Naive thymus-derived CD4-positive, alpha-beta T cell (primary cell): ENCODE measurements at regions not wholly inside any gene's neighbourhood (a gene's known extent, or its start where the extent isn't known, plus 50 kb on each side); places are given as distances from the start of the nearest gene placed in this dataset.
A peak's percentile ranks its signal among the peaks of the same experiment; 100 is the strongest.

Experiments
- ATAC-seq: fragments of 150-1000 bp; cut with Tn5 transposase; 2 replicates; pipeline ENCODE4 v1.10.0; 2021; ENCODE audit warnings: mild to moderate bottlenecking, moderate library complexity
- CTCF ChIA-PET: fragments of 350-600 bp; sonication (Branson Sonifier 250); formaldehyde crosslinking; loops from one replicate; lab custom pipeline; 2021; ENCODE audit warnings: antibody characterized with exemption; lab: Charles Lee
- POLR2A ChIA-PET: fragments of 350-600 bp; sonication (Branson Sonifier 250); formaldehyde crosslinking; loops from one replicate; lab custom pipeline; 2021; ENCODE audit warnings: antibody characterized with exemption, inconsistent platforms; lab: Charles Lee
- DNase-seq, 9 donors: peaks; one replicate each; pipeline versions ENCODE4 v3.0.0 to v3.0.0-alpha.2; 2020 to 2022; ENCODE audit warnings: mixed read lengths in 1 of 9
- H3K27ac ChIP-seq: one replicate; pipeline ENCODE4 v1.7.0; 2013; ENCODE audit warnings: mild to moderate bottlenecking, low read depth, low read length, moderate library complexity
- H3K27me3 ChIP-seq, 2 donors: one replicate each; pipeline ENCODE4 v1.7.0; 2013; ENCODE audit warnings: low read length in 2 of 2, mild to moderate bottlenecking in 2 of 2, moderate library complexity in 2 of 2; ENCODE audit not compliant: control insufficient read depth in 2 of 2, insufficient read depth in 2 of 2
- H3K36me3 ChIP-seq, 3 experiments: 1 replicate in 2 of 3; 2 replicates in 1 of 3; pipeline ENCODE4 v1.7.0; 2013; ENCODE audit warnings: low read length in 3 of 3, mild to moderate bottlenecking in 3 of 3, moderate library complexity in 1 of 3; ENCODE audit not compliant: insufficient read depth in 3 of 3, control insufficient read depth in 2 of 3
- H3K4me1 ChIP-seq, 2 donors: one replicate each; pipeline ENCODE4 v1.7.0; 2013; ENCODE audit warnings: low read length in 2 of 2, mild to moderate bottlenecking in 2 of 2, moderate library complexity in 1 of 2; ENCODE audit not compliant: control insufficient read depth in 2 of 2, insufficient read depth in 2 of 2
- H3K4me3 ChIP-seq: 2 replicates; pipeline ENCODE4 v1.7.0; 2013; ENCODE audit warnings: mild to moderate bottlenecking, low read length
- H3K9me3 ChIP-seq, 3 experiments: 1 replicate in 2 of 3; 2 replicates in 1 of 3; pipeline ENCODE4 v1.7.0; 2013; ENCODE audit warnings: low read length in 3 of 3; ENCODE audit not compliant: control insufficient read depth in 2 of 3
- H3K27ac Mint-ChIP-seq, 9 donors: one replicate each; pipeline ENCODE4 v1.8.0; 2020 to 2022; ENCODE audit warnings: mixed read lengths in 9 of 9, mild to moderate bottlenecking in 8 of 9, moderate library complexity in 5 of 9, inconsistent platforms in 2 of 9
- H3K27me3 Mint-ChIP-seq, 5 donors: one replicate each; pipeline ENCODE4 v1.8.0; 2021 to 2022; ENCODE audit warnings: mixed read lengths in 5 of 5, mild to moderate bottlenecking in 1 of 5
- H3K36me3 Mint-ChIP-seq, 5 donors: one replicate each; pipeline ENCODE4 v1.8.0; 2020 to 2022; ENCODE audit warnings: mixed read lengths in 5 of 5, mild to moderate bottlenecking in 3 of 5, inconsistent platforms in 1 of 5
- H3K4me1 Mint-ChIP-seq, 7 donors: one replicate each; pipeline ENCODE4 v1.8.0; 2020 to 2022; ENCODE audit warnings: mixed read lengths in 7 of 7, mild to moderate bottlenecking in 3 of 7, inconsistent platforms in 1 of 7
- H3K4me3 Mint-ChIP-seq, 10 donors: one replicate each; pipeline ENCODE4 v1.8.0; 2020 to 2022; ENCODE audit warnings: mild to moderate bottlenecking in 10 of 10, mixed read lengths in 10 of 10, moderate library complexity in 6 of 10, inconsistent platforms in 2 of 10
- H3K9me3 Mint-ChIP-seq, 11 donors: one replicate each; pipeline ENCODE4 v1.8.0; 2020 to 2022; ENCODE audit warnings: mixed read lengths in 11 of 11, mild to moderate bottlenecking in 4 of 11, inconsistent platforms in 1 of 11, moderate library complexity in 1 of 11
- intact Hi-C, 2 donors: fragments of 100-400 bp; cut with micrococcal nuclease; formaldehyde crosslinking; loops; one replicate each; pipeline ENCODE4 v1.15.1; 2023

GRCh38 chr5:130289132-130290088, 385.1 kb downstream of the CHSY3 start:
- Histone ChIP-seq H3K9me3 (no peaks in the 10 kb centered on the region), H3K4me3 (no peak overlapping the region), H3K27ac (no peak overlapping the region), H3K4me1 (no peaks in the 10 kb centered on the region), H3K36me3 (no peaks in the 10 kb centered on the region), H3K27me3 (no peaks in the 10 kb centered on the region)
- intact Hi-C loops: no loop called here
- ATAC-seq (no peak), DNase-seq (no peak)
- CTCF ChIA-PET: interaction anchor here (0.6 kb wide), 1 partner anchor 234 kb away, joined by 3 read pairs; no protein-coding TSS in a partner anchor
- no peak overlapping the region for H3K4me3 Mint-ChIP-seq
- peaks cover 0 to 13% (median 8%) of the 10 kb centered on the region in 5 donors for H3K27me3 Mint-ChIP-seq
- no peak overlapping the region for H3K27ac Mint-ChIP-seq
- no peaks in the 10 kb centered on the region for H3K4me1 Mint-ChIP-seq
- no peaks in the 10 kb centered on the region for H3K36me3 Mint-ChIP-seq
- POLR2A ChIA-PET: no interaction called here
- H3K9me3 Mint-ChIP-seq: peaks cover 0 to 2% (median 0%) of the 10 kb centered on the region in 11 donors

GRCh38 chr5:130287438-130287837, 383.2 kb downstream of the CHSY3 start:
- Mint-ChIP-seq H3K9me3 (peaks cover 0 to 2% (median 0%) of the 10 kb centered on the region in 11 donors), H3K36me3 (no peaks in the 10 kb centered on the region), H3K4me1 (no peaks in the 10 kb centered on the region), H3K27me3 (peaks cover 0 to 13% (median 8%) of the 10 kb centered on the region in 5 donors), H3K4me3 (no peak overlapping the region), H3K27ac (no peak overlapping the region)
- H3K4me3 ChIP-seq: no peak overlapping the region
- no peak overlapping the region for H3K27ac ChIP-seq
- intact Hi-C loops: no loop called here
- H3K27me3 ChIP-seq: no peaks in the 10 kb centered on the region
- H3K4me1 ChIP-seq: no peaks in the 10 kb centered on the region
- no peak for DNase-seq
- no peak for ATAC-seq
- ChIA-PET CTCF (no interaction called here), POLR2A (no interaction called here)
- no peaks in the 10 kb centered on the region for H3K36me3 ChIP-seq
- no peaks in the 10 kb centered on the region for H3K9me3 ChIP-seq

- Mint-ChIP-seq H3K36me3 (no peaks in the 10 kb centered on the region), H3K9me3 (peaks cover 0 to 2% (median 0%) of the 10 kb centered on the region in 11 donors), H3K4me3 (no peak overlapping the region), H3K27me3 (peaks cover 0 to 13% (median 8%) of the 10 kb centered on the region in 5 donors), H3K27ac (no peak overlapping the region), H3K4me1 (no peaks in the 10 kb centered on the region)
- DNase-seq (no peak), ATAC-seq (no peak)
- CTCF ChIA-PET: no interaction called here
- no peak overlapping the region for H3K27ac ChIP-seq
- no peaks in the 10 kb centered on the region for H3K4me1 ChIP-seq
- no peaks in the 10 kb centered on the region for H3K9me3 ChIP-seq
- POLR2A ChIA-PET: no interaction called here
- no peaks in the 10 kb centered on the region for H3K36me3 ChIP-seq
- H3K4me3 ChIP-seq: no peak overlapping the region
- intact Hi-C loops: no loop called here
- no peaks in the 10 kb centered on the region for H3K27me3 ChIP-seq
Observed at GRCh38 chr5:130286971-130287370, 382.7 kb downstream of the CHSY3 start.

- intact Hi-C loops: no loop called here
- peaks cover 0 to 4% (median 0%) of the 10 kb centered on the region in 5 donors for H3K27me3 Mint-ChIP-seq
- H3K27me3 ChIP-seq: no peaks in the 10 kb centered on the region
- H3K4me1 ChIP-seq: no peaks in the 10 kb centered on the region
- no peaks in the 10 kb centered on the region for H3K36me3 Mint-ChIP-seq
- peak overlapping the region in 1 of 9 donors; percentile 36 for H3K27ac Mint-ChIP-seq
- no peak overlapping the region for H3K4me3 Mint-ChIP-seq
- H3K36me3 ChIP-seq: no peaks in the 10 kb centered on the region
- H3K4me3 ChIP-seq: no peak overlapping the region
- H3K9me3 Mint-ChIP-seq: peaks cover 0 to 2% (median 0%) of the 10 kb centered on the region in 11 donors
- H3K9me3 ChIP-seq: no peaks in the 10 kb centered on the region
- no peak overlapping the region for H3K27ac ChIP-seq
- ATAC-seq (no peak), DNase-seq (no peak)
- POLR2A ChIA-PET: no interaction called here
- H3K4me1 Mint-ChIP-seq: no peaks in the 10 kb centered on the region
- CTCF ChIA-PET: no interaction called here
Observed at GRCh38 chr5:130282049-130282448, 377.8 kb downstream of the CHSY3 start.

- no peak for ATAC-seq
- intact Hi-C loops: no loop called here
- Histone ChIP-seq H3K27ac (no peak overlapping the region), H3K9me3 (no peaks in the 10 kb centered on the region), H3K36me3 (no peaks in the 10 kb centered on the region), H3K4me1 (no peaks in the 10 kb centered on the region), H3K4me3 (no peak overlapping the region), H3K27me3 (no peaks in the 10 kb centered on the region)
- Mint-ChIP-seq H3K36me3 (no peaks in the 10 kb centered on the region), H3K4me1 (no peaks in the 10 kb centered on the region), H3K4me3 (no peak overlapping the region), H3K27ac (no peak overlapping the region), H3K27me3 (peaks cover 0 to 5% (median 3%) of the 10 kb centered on the region in 5 donors), H3K9me3 (peaks cover 0 to 4% (median 0%) of the 10 kb centered on the region in 11 donors)
- POLR2A ChIA-PET: interaction anchor here (0.8 kb wide), 1 partner anchor 21 kb away, joined by 3 read pairs; no protein-coding TSS in a partner anchor
- no peak for DNase-seq
- CTCF ChIA-PET: no interaction called here
Observed at GRCh38 chr5:130280528-130281217, 376.4 kb downstream of the CHSY3 start.

GRCh38 chr5:130279386-130279785, 375.1 kb downstream of the CHSY3 start:
- no peak overlapping the region for H3K4me3 ChIP-seq
- H3K4me3 Mint-ChIP-seq: no peak overlapping the region
- peaks cover 0 to 8% (median 0%) of the 10 kb centered on the region in 5 donors for H3K27me3 Mint-ChIP-seq
- intact Hi-C loops: no loop called here
- no peaks in the 10 kb centered on the region for H3K4me1 Mint-ChIP-seq
- H3K9me3 ChIP-seq: no peaks in the 10 kb centered on the region
- no peaks in the 10 kb centered on the region for H3K27me3 ChIP-seq
- H3K27ac Mint-ChIP-seq: no peak overlapping the region
- DNase-seq (no peak), ATAC-seq (no peak)
- no peaks in the 10 kb centered on the region for H3K36me3 Mint-ChIP-seq
- no peak overlapping the region for H3K27ac ChIP-seq
- H3K9me3 Mint-ChIP-seq: peaks cover 0 to 4% (median 0%) of the 10 kb centered on the region in 11 donors
- H3K36me3 ChIP-seq: no peaks in the 10 kb centered on the region
- POLR2A ChIA-PET: no interaction called here
- no peaks in the 10 kb centered on the region for H3K4me1 ChIP-seq
- CTCF ChIA-PET: no interaction called here
